ENCODE measurements at regions not wholly inside any gene's neighbourhood (a gene's known extent, or its start where the extent isn't known, plus 50 kb on each side); places are given as distances from the start of the nearest gene placed in this dataset.
A peak's percentile ranks its signal among the peaks of the same experiment; 100 is the strongest.

GRCh38 chr9:82606492-82607382 lies 456.2 kb downstream of the RASEF start:
- TF ChIP-seq CTCF (IDR thresholded peaks at IDR 0.05; ENCODE audit: low read depth, low read length, poor library complexity, severe bottlenecking) (peak; percentile 46), EZH2phosphoT487 (IDR thresholded peaks at IDR 0.05; ENCODE audit: borderline replicate concordance, low read length) (no peak)

Data from DOHH2 (cell line).